SH-SY5Y (cell line): ENCODE measurements at regions not wholly inside any gene's neighbourhood (a gene's known extent, or its start where the extent isn't known, plus 50 kb on each side); places are given as distances from the start of the nearest gene placed in this dataset.

Source experiments
- GATA2 ChIP-seq: IDR thresholded peaks from 2 replicates; pipeline ENCODE4 v1.6.1; 2011; ENCODE audit warnings: mild to moderate bottlenecking, low read depth, low read length
- GATA3 ChIP-seq: IDR thresholded peaks from 2 replicates; pipeline ENCODE4 v1.6.1; 2011; ENCODE audit warnings: low read depth, mild to moderate bottlenecking, low read length, moderate library complexity

- TF ChIP-seq GATA3 (no peak), GATA2 (no peak)
These were observed 62.5 kb upstream of the ALDH1B1 start for GRCh38 chr9:38329968-38330367.
